ENCODE measurements at regions not wholly inside any gene's neighbourhood (a gene's known extent, or its start where the extent isn't known, plus 50 kb on each side); places are given as distances from the start of the nearest gene placed in this dataset.
"Not testable (repeated sequence)": the region's sequence is repeated elsewhere in the genome, so short reads cannot be mapped to it uniquely, and the experiment has no call there.

DNA sequence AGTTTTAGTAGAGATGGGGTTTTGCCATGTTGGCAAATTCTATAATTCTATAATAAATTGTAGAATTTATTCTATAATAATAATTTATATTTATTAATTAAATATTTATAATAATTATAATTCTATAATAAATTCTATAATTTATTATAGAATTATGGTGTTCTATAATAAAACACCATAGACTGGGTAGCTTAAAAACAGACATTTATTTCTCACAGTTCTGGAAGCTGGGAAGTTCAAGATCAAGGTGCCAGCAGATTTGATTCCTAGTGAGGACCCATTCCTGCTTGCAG is 130.9 kb upstream of the PELI1 start:
- Histone ChIP-seq H3K9me3 (ENCODE audit: control insufficient read depth, insufficient read depth, low read depth, low read length) (no peaks in the 10 kb centered on the region), H3K4me3 (replicated peaks in 1 of 4; ENCODE audit: control extremely low read depth in 1 of 4, insufficient read depth in 1 of 4, low read depth in 3 of 4, low read length in 4 of 4) (no peak overlapping the region), H3K27ac (ENCODE audit: insufficient read depth, low read length) (no peak overlapping the region), H3K36me3 (ENCODE audit: control insufficient read depth, insufficient read depth, low read length) (no peaks in the 10 kb centered on the region), H3K4me1 (ENCODE audit: control insufficient read depth, extremely low read depth, insufficient read depth, low read length) (peaks cover 20% of the 10 kb centered on the region), H3K79me2 (ENCODE audit: control insufficient read depth, insufficient read depth, low read length) (no peaks in the 10 kb centered on the region), H3K9ac (ENCODE audit: insufficient read depth, low read length) (no peak overlapping the region), H3K27me3 (ENCODE audit: control insufficient read depth, insufficient read depth, low read length) (no peaks in the 10 kb centered on the region), H4K20me1 (ENCODE audit: control insufficient read depth, extremely low read depth, insufficient read depth, low read length) (no peaks in the 10 kb centered on the region), H3K4me2 (ENCODE audit: extremely low read depth, insufficient read depth, low read length) (no peak overlapping the region), H2AFZ (ENCODE audit: low read length) (no peak overlapping the region)
- no peak for DNase-seq (ENCODE audit: low read depth in 2 of 2)
- no peak for TF ChIP-seq EZH2 (IDR thresholded peaks at IDR 0.05; ENCODE audit: low read length, missing control alignments)
- TF ChIP-seq, protein P1, sequence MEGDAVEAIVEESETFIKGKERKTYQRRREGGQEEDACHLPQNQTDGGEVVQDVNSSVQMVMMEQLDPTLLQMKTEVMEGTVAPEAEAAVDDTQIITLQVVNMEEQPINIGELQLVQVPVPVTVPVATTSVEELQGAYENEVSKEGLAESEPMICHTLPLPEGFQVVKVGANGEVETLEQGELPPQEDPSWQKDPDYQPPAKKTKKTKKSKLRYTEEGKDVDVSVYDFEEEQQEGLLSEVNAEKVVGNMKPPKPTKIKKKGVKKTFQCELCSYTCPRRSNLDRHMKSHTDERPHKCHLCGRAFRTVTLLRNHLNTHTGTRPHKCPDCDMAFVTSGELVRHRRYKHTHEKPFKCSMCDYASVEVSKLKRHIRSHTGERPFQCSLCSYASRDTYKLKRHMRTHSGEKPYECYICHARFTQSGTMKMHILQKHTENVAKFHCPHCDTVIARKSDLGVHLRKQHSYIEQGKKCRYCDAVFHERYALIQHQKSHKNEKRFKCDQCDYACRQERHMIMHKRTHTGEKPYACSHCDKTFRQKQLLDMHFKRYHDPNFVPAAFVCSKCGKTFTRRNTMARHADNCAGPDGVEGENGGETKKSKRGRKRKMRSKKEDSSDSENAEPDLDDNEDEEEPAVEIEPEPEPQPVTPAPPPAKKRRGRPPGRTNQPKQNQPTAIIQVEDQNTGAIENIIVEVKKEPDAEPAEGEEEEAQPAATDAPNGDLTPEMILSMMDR (conservative IDR thresholded peaks at IDR 0.05 in 1 of 2, IDR thresholded peaks at IDR 0.05 in 1 of 2; ENCODE audit: low read depth in 1 of 2, low read length in 2 of 2) = no peak

DNA sequence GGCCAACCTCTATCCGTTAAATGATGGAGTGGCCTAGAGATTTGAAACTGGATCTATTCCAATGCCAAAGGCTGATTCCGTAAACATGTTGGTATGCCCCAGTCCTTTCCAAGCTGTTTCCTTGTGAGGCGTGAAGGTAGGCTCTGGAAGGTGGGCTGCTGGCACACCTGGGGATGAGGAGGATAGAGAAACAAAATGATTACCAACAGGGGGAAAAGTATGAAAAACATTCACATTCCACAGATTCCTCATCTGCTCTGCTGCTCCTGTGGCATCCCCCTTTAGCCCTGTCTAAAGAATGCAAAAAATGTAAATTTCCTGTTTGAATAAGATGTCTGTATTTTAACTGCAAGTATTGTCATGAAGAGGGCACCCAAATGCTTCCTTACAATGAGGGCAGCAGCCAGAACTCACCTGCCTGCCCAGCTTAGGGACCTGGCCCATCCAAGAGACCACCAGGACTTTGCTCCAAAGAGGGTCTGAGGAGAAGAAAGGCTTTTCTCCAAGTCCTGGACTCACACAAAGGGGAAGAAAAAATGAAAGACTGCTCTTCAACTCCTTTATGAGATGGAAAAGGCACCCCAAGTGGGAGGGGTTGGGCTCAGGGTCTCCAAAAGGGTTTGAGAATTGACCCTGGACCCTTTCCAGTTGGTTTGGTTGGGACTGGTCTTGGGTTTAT is 132.3 kb upstream of the PELI1 start:
- Histone ChIP-seq H3K9me3 (ENCODE audit: control insufficient read depth, insufficient read depth, low read depth, low read length) (no peaks in the 10 kb centered on the region), H3K4me1 (ENCODE audit: control insufficient read depth, extremely low read depth, insufficient read depth, low read length) (peaks cover 20% of the 10 kb centered on the region), H3K4me2 (ENCODE audit: extremely low read depth, insufficient read depth, low read length) (no peak overlapping the region), H4K20me1 (ENCODE audit: control insufficient read depth, extremely low read depth, insufficient read depth, low read length) (no peaks in the 10 kb centered on the region), H3K79me2 (ENCODE audit: control insufficient read depth, insufficient read depth, low read length) (no peaks in the 10 kb centered on the region), H3K9ac (ENCODE audit: insufficient read depth, low read length) (no peak overlapping the region), H3K27me3 (ENCODE audit: control insufficient read depth, insufficient read depth, low read length) (no peaks in the 10 kb centered on the region), H3K27ac (ENCODE audit: insufficient read depth, low read length) (no peak overlapping the region), H2AFZ (ENCODE audit: low read length) (no peak overlapping the region), H3K36me3 (ENCODE audit: control insufficient read depth, insufficient read depth, low read length) (no peaks in the 10 kb centered on the region), H3K4me3 (replicated peaks in 1 of 4; ENCODE audit: control extremely low read depth in 1 of 4, insufficient read depth in 1 of 4, low read depth in 3 of 4, low read length in 4 of 4) (no peak overlapping the region)
- no peak for TF ChIP-seq EZH2 (IDR thresholded peaks at IDR 0.05; ENCODE audit: low read length, missing control alignments)
- TF ChIP-seq, protein P1 (conservative IDR thresholded peaks at IDR 0.05 in 1 of 2, IDR thresholded peaks at IDR 0.05 in 1 of 2; ENCODE audit: low read depth in 1 of 2, low read length in 2 of 2) = no peak
- peak in 1 of 2 donors; percentile 67 for DNase-seq (ENCODE audit: low read depth in 2 of 2)

DNA sequence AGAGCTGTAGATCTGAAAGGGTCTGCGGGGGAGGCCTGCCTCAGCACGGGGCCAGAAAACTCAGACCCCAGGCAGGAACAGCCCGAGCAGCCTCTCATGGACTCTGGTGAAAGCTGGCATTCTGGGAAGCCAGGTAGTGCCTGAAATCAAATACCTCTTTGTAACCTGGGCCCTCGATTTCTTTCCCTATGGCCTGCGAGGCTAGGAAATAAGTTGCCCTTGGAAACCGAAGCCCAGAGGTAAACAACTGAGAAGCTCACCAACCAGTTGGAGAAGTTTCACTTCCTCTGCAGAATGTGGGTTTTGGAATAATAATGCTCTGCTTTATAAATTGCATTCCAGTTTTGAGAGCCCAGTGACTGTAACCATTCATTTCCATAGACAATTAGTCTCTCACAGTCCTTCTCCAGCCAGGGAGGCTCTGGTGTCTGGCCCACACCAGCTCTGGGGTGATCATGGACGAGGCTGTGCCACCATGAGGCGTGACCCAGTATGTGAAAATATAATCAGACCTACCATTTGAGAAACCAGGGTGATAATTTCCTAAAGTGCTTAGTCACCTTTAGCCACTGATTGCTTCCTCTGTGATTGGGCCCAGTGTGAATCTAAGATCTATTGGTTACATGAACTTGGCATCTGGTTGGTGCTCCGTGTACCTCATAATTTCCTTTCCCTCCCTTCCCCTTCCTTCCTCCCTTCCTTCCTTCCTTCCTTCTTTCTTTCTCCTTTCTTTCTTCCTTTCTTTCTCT is 133.1 kb upstream of the PELI1 start:
- H3K27me3 ChIP-seq (ENCODE audit: control insufficient read depth, insufficient read depth, low read length) = no peaks in the 10 kb centered on the region
- H3K4me1 ChIP-seq (ENCODE audit: control insufficient read depth, extremely low read depth, insufficient read depth, low read length) = peaks cover 20% of the 10 kb centered on the region
- no peak overlapping the region for H3K27ac ChIP-seq (ENCODE audit: insufficient read depth, low read length)
- H3K9ac ChIP-seq (ENCODE audit: insufficient read depth, low read length) = no peak overlapping the region
- no peaks in the 10 kb centered on the region for H3K79me2 ChIP-seq (ENCODE audit: control insufficient read depth, insufficient read depth, low read length)
- DNase-seq (ENCODE audit: low read depth in 2 of 2) = peak in 1 of 2 donors; percentile 54
- no peak overlapping the region for H2AFZ ChIP-seq (ENCODE audit: low read length)
- no peaks in the 10 kb centered on the region for H3K9me3 ChIP-seq (ENCODE audit: control insufficient read depth, insufficient read depth, low read depth, low read length)
- H4K20me1 ChIP-seq (ENCODE audit: control insufficient read depth, extremely low read depth, insufficient read depth, low read length) = no peaks in the 10 kb centered on the region
- no peaks in the 10 kb centered on the region for H3K36me3 ChIP-seq (ENCODE audit: control insufficient read depth, insufficient read depth, low read length)
- no peak overlapping the region for H3K4me3 ChIP-seq (replicated peaks in 1 of 4; ENCODE audit: control extremely low read depth in 1 of 4, insufficient read depth in 1 of 4, low read depth in 3 of 4, low read length in 4 of 4)
- TF ChIP-seq EZH2 (IDR thresholded peaks at IDR 0.05; ENCODE audit: low read length, missing control alignments) = no peak
- TF ChIP-seq, protein P1 (conservative IDR thresholded peaks at IDR 0.05 in 1 of 2, IDR thresholded peaks at IDR 0.05 in 1 of 2; ENCODE audit: low read depth in 1 of 2, low read length in 2 of 2) = no peak
- H3K4me2 ChIP-seq (ENCODE audit: extremely low read depth, insufficient read depth, low read length) = no peak overlapping the region

DNA sequence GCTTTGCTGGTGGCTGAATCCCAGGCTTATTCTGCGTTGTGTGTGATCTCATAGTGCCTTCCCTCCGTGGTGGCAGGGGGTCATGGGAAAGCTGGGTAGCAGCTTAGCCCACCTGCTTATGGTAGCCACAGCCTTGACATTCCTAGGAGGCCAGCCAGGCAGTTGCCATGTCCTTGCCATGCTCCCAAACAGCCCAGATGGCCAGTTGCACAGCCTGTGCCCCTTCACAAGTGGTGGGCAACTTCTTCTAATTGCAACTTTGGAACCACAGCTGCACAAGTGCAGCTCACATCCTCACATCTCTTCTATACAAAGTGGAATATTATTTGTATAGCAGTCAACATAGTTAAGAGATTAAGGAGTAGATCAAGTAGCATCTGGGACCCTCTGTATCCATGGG is 136.6 kb upstream of the PELI1 start:
- not testable (repeated sequence) for H3K4me2 ChIP-seq (ENCODE audit: extremely low read depth, insufficient read depth, low read length); H3K27ac ChIP-seq (ENCODE audit: insufficient read depth, low read length); H3K36me3 ChIP-seq (ENCODE audit: control insufficient read depth, insufficient read depth, low read length); H3K79me2 ChIP-seq (ENCODE audit: control insufficient read depth, insufficient read depth, low read length); H3K9me3 ChIP-seq (ENCODE audit: control insufficient read depth, insufficient read depth, low read depth, low read length); H3K4me3 ChIP-seq (replicated peaks in 1 of 4; ENCODE audit: control extremely low read depth in 1 of 4, insufficient read depth in 1 of 4, low read depth in 3 of 4, low read length in 4 of 4); H2AFZ ChIP-seq (ENCODE audit: low read length); DNase-seq (ENCODE audit: low read depth in 2 of 2); H3K9ac ChIP-seq (ENCODE audit: insufficient read depth, low read length); H4K20me1 ChIP-seq (ENCODE audit: control insufficient read depth, extremely low read depth, insufficient read depth, low read length); H3K27me3 ChIP-seq (ENCODE audit: control insufficient read depth, insufficient read depth, low read length)
- peaks cover 17% of the 10 kb centered on the region for H3K4me1 ChIP-seq (ENCODE audit: control insufficient read depth, extremely low read depth, insufficient read depth, low read length)

All from fibroblast of lung (primary cell).